K562 (cell line): ENCODE measurements at regions not wholly inside any gene's neighbourhood (a gene's known extent, or its start where the extent isn't known, plus 50 kb on each side); places are given as distances from the start of the nearest gene placed in this dataset.

Source experiments
- ATAC-seq: fragments of 200-7000 bp; cut with Tn5 transposase; 3 replicates; pipeline ENCODE4 v1.9.1; 2020; ENCODE audit warnings: moderate library complexity
- BruUV-seq: library from RNA; stranded (reverse); fragments of 400-500 nt; replicated peaks from 2 replicates; lab custom pipeline; 2021; lab: Mats Ljungman, UMichigan
- CTCF ChIA-PET: fragments of 300-600 bp; formaldehyde crosslinking; extraction: SDS; loops from one replicate; lab custom pipeline; 2021; ENCODE audit warnings: low intra/inter-chr PET ratio; lab: Yijun Ruan, JAX
- POLR2A ChIA-PET: fragments of 300-600, 350-650 bp; sonication (Branson Sonifier 250); formaldehyde crosslinking; extraction: SDS; loops from one replicate; lab custom pipeline; 2021; ENCODE audit warnings: antibody characterized with exemption, inconsistent platforms; lab: Yijun Ruan, JAX
- DNase-seq, 4 experiments: peaks; one replicate each; pipeline versions ENCODE4 v3.0.0 to v3.0.0-alpha.2; 2011 to 2018; ENCODE audit warnings: low spot score in 3 of 4, mixed read lengths in 3 of 4; ENCODE audit errors: extremely low read depth in 1 of 4
- FAIRE-seq: peaks from 2 replicates; lab custom pipeline; 2011; peaks lifted over from hg19 to GRCh38; lab: Jason Lieb, UNC
- H2AFZ ChIP-seq: 2 replicates; pipeline ENCODE4 v1.6.0; 2011; ENCODE audit warnings: low read depth, low read length, control low read depth, inconsistent platforms
- H3K27ac ChIP-seq: fragments of 200-600 bp; 3 replicates; pipeline ENCODE4 v1.8.0; 2011; ENCODE audit warnings: low read depth, mild to moderate bottlenecking, control low read depth, inconsistent platforms, low read length, moderate library complexity, mixed read lengths; ENCODE audit errors: extremely low read depth
- H3K27me3 ChIP-seq, 2 experiments: fragments of 300-600 bp in 1 of 2; 2 replicates in 1 of 2; 3 replicates in 1 of 2; pipeline versions ENCODE4 v1.6.0 to v1.8.0; 2011; ENCODE audit warnings: inconsistent platforms in 2 of 2, low read length in 2 of 2, mild to moderate bottlenecking in 1 of 2, mixed read lengths in 1 of 2, moderate library complexity in 1 of 2; ENCODE audit not compliant: control insufficient read depth in 2 of 2, insufficient read depth in 2 of 2
- H3K36me3 ChIP-seq: fragments of 300-600 bp; 3 replicates; pipeline ENCODE4 v1.8.0; 2011; ENCODE audit warnings: mild to moderate bottlenecking, low read length, inconsistent platforms; ENCODE audit not compliant: control insufficient read depth, insufficient read depth
- H3K4me1 ChIP-seq, 2 experiments: fragments of 200-600 bp in 1 of 2; replicated peaks in 1 of 2; 2 replicates in 1 of 2; 3 replicates in 1 of 2; pipeline versions ENCODE4 v1.5.1 to v1.8.0; 2011; ENCODE audit warnings: inconsistent platforms in 2 of 2, low read length in 2 of 2, mild to moderate bottlenecking in 1 of 2, mixed read lengths in 1 of 2, moderate library complexity in 1 of 2; ENCODE audit not compliant: control insufficient read depth in 2 of 2, insufficient read depth in 2 of 2
- H3K4me2 ChIP-seq: 2 replicates; pipeline ENCODE4 v1.6.1; 2011; ENCODE audit warnings: low read length, control low read depth, inconsistent platforms, mixed read lengths; ENCODE audit not compliant: insufficient read depth
- H3K4me3 ChIP-seq: fragments of 200-600 bp; sonication (generic), shearing (Covaris generic); 2 replicates; pipeline ENCODE4 v1.5.1; 2016; ENCODE audit warnings: control low read depth, inconsistent platforms
- H3K79me2 ChIP-seq: fragments of 200-600 bp; 3 replicates; pipeline ENCODE4 v1.8.0; 2011; ENCODE audit warnings: low read length, inconsistent platforms; ENCODE audit not compliant: control insufficient read depth, insufficient read depth
- H3K9ac ChIP-seq, 2 experiments: 2 replicates each; pipeline versions ENCODE4 v1.6.0 to v1.6.1; 2011; ENCODE audit warnings: low read depth in 2 of 2, low read length in 2 of 2, control low read depth in 1 of 2, inconsistent platforms in 1 of 2, mild to moderate bottlenecking in 1 of 2, mixed read lengths in 1 of 2; ENCODE audit not compliant: insufficient read depth in 1 of 2
- H3K9me1 ChIP-seq: one replicate; pipeline ENCODE4 v1.6.0; 2011; ENCODE audit warnings: inconsistent platforms, mild to moderate bottlenecking, low read length, moderate library complexity; ENCODE audit not compliant: control insufficient read depth, insufficient read depth
- H3K9me3 ChIP-seq: replicated peaks from 2 replicates; pipeline ENCODE4 v1.5.1; 2011; ENCODE audit warnings: low read depth, low read length, inconsistent platforms; ENCODE audit not compliant: control insufficient read depth, insufficient read depth
- H4K20me1 ChIP-seq: replicated peaks from 2 replicates; pipeline ENCODE4 v1.6.1; 2011; ENCODE audit warnings: low read length, inconsistent platforms, mixed read lengths; ENCODE audit not compliant: control insufficient read depth, insufficient read depth
- CBX5 ChIP-seq: IDR thresholded peaks from 2 replicates; pipeline ENCODE4 v1.6.1; 2014; ENCODE audit warnings: low read depth, borderline replicate concordance
- KLF16 ChIP-seq: IDR thresholded peaks from 2 replicates; pipeline ENCODE4 v1.6.1; 2016; ENCODE audit warnings: antibody characterized with exemption
- MTF1 ChIP-seq: fragments of 250-450 bp; sonication (Bioruptor Pico); IDR thresholded peaks from 2 replicates; pipeline ENCODE4 v1.9.0; 2021; ENCODE audit warnings: moderate library complexity, mild to moderate bottlenecking, inconsistent platforms, borderline replicate concordance
- NFE2 ChIP-seq: IDR thresholded peaks from 2 replicates; pipeline ENCODE4 v1.6.1; 2014; ENCODE audit warnings: antibody characterized with exemption, low read depth
- NR2C2 ChIP-seq, 2 experiments: fragments of 200-800 bp in 1 of 2; sonication (Bioruptor generic) in 1 of 2; sonication (generic) in 1 of 2; formaldehyde crosslinking in 1 of 2; IDR thresholded peaks; 2 replicates each; pipeline versions ENCODE4 v1.6.1 to v1.8.0; 2016 to 2022; ENCODE audit warnings: mild to moderate bottlenecking in 1 of 2, missing compliant biosample characterization in 1 of 2, missing genetic modification characterization in 1 of 2, missing genetic modification reagents in 1 of 2
- in situ Hi-C: fragments of 300-500 bp; cut with MboI; formaldehyde crosslinking; loops from 4 replicates; pipeline ENCODE4 v1.15.0; 2018; ENCODE audit warnings: inconsistent platforms, mixed read lengths
- intact Hi-C: fragments of 100-400 bp; cut with micrococcal nuclease; formaldehyde crosslinking; loops from 2 replicates; pipeline ENCODE4 v1.14.2; 2022
- TF ChIP-seq, protein P1 (sequence below): sonication (generic); formaldehyde crosslinking; IDR thresholded peaks from 2 replicates; pipeline ENCODE4 v1.9.0; 2022; ENCODE audit warnings: mild to moderate bottlenecking, missing genetic modification reagents
- TF ChIP-seq, protein P2 (sequence below): sonication (generic); formaldehyde crosslinking; IDR thresholded peaks from 2 replicates; pipeline ENCODE4 v1.8.0; 2022; ENCODE audit warnings: mild to moderate bottlenecking, missing genetic modification reagents

DNA sequence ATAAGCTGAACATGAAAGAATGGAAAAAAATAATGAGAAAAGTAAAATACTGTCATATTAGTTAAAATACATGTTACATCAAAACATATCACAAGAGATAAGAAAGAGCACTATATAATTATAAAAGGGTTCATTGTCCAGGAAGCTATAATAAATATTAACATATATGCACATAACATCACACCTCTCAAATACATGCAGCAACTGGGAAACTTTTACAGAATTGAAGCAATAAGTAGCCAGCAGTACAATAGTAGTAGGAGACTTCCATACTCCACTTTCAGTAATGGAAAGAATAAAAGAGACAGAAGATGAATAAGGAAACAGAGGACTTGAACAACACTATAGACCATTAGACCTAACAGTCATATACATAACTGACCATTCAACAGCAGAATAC is 90.4 kb downstream of the AHSP start:
- no peak for TF ChIP-seq KLF16
- TF ChIP-seq NFE2 = no peak
- TF ChIP-seq CBX5 = no peak
- TF ChIP-seq, protein P1, sequence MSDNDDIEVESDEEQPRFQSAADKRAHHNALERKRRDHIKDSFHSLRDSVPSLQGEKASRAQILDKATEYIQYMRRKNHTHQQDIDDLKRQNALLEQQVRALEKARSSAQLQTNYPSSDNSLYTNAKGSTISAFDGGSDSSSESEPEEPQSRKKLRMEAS (CRISPR knock-in tag) = no peak
- TF ChIP-seq, protein P2, sequence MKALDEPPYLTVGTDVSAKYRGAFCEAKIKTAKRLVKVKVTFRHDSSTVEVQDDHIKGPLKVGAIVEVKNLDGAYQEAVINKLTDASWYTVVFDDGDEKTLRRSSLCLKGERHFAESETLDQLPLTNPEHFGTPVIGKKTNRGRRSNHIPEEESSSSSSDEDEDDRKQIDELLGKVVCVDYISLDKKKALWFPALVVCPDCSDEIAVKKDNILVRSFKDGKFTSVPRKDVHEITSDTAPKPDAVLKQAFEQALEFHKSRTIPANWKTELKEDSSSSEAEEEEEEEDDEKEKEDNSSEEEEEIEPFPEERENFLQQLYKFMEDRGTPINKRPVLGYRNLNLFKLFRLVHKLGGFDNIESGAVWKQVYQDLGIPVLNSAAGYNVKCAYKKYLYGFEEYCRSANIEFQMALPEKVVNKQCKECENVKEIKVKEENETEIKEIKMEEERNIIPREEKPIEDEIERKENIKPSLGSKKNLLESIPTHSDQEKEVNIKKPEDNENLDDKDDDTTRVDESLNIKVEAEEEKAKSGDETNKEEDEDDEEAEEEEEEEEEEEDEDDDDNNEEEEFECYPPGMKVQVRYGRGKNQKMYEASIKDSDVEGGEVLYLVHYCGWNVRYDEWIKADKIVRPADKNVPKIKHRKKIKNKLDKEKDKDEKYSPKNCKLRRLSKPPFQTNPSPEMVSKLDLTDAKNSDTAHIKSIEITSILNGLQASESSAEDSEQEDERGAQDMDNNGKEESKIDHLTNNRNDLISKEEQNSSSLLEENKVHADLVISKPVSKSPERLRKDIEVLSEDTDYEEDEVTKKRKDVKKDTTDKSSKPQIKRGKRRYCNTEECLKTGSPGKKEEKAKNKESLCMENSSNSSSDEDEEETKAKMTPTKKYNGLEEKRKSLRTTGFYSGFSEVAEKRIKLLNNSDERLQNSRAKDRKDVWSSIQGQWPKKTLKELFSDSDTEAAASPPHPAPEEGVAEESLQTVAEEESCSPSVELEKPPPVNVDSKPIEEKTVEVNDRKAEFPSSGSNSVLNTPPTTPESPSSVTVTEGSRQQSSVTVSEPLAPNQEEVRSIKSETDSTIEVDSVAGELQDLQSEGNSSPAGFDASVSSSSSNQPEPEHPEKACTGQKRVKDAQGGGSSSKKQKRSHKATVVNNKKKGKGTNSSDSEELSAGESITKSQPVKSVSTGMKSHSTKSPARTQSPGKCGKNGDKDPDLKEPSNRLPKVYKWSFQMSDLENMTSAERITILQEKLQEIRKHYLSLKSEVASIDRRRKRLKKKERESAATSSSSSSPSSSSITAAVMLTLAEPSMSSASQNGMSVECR (CRISPR knock-in tag) = no peak
- TF ChIP-seq NR2C2 (CRISPR knock-in tag; IDR thresholded peaks at IDR 0.05) = no peak
- no peak for TF ChIP-seq NR2C2 (tag; IDR thresholded peaks at IDR 0.05)
- TF ChIP-seq MTF1 (CRISPR knock-in tag) = no peak
- TF ChIP-seq, all 486 proteins: peak for 0
- H3K9ac ChIP-seq = no peak overlapping the region
- no peaks in the 10 kb centered on the region for H4K20me1 ChIP-seq
- no peaks in the 10 kb centered on the region for H3K9me1 ChIP-seq
- H3K4me1 ChIP-seq = no peaks in the 10 kb centered on the region
- ATAC-seq (no peak), FAIRE-seq (no peak), DNase-seq (no peak)
- no peaks in the 10 kb centered on the region for H3K9me3 ChIP-seq
- H3K79me2 ChIP-seq = no peaks in the 10 kb centered on the region
- no peak overlapping the region for H2AFZ ChIP-seq
- ChIA-PET POLR2A (no interaction called here), CTCF (no interaction called here)
- H3K27me3 ChIP-seq = no peaks in the 10 kb centered on the region
- H3K27ac ChIP-seq = no peak overlapping the region
- in situ Hi-C loops = no loop called here
- no peak overlapping the region for H3K4me2 ChIP-seq
- no peak overlapping the region for H3K4me3 ChIP-seq
- BruUV-seq = no TSS peak
- intact Hi-C loops = no loop called here
- H3K36me3 ChIP-seq = no peaks in the 10 kb centered on the region
